Stimulated activated CD8-positive, alpha-beta memory T cell treated with anti-CD3 and anti-CD28 coated beads, Interleukin-12 subunit alpha, Interleukin-12 subunit beta, amount 100 ng/mL, for 4 hours (primary cell): ENCODE measurements at regions not wholly inside any gene's neighbourhood (a gene's known extent, or its start where the extent isn't known, plus 50 kb on each side); places are given as distances from the start of the nearest gene placed in this dataset.
"Not testable (repeated sequence)": the region's sequence is repeated elsewhere in the genome, so short reads cannot be mapped to it uniquely, and the experiment has no call there.

ENCODE experiments used
- DNase-seq: peaks from one replicate; pipeline ENCODE4 v3.0.0-alpha.2; 2020; ENCODE audit warnings: low read depth

DNA sequence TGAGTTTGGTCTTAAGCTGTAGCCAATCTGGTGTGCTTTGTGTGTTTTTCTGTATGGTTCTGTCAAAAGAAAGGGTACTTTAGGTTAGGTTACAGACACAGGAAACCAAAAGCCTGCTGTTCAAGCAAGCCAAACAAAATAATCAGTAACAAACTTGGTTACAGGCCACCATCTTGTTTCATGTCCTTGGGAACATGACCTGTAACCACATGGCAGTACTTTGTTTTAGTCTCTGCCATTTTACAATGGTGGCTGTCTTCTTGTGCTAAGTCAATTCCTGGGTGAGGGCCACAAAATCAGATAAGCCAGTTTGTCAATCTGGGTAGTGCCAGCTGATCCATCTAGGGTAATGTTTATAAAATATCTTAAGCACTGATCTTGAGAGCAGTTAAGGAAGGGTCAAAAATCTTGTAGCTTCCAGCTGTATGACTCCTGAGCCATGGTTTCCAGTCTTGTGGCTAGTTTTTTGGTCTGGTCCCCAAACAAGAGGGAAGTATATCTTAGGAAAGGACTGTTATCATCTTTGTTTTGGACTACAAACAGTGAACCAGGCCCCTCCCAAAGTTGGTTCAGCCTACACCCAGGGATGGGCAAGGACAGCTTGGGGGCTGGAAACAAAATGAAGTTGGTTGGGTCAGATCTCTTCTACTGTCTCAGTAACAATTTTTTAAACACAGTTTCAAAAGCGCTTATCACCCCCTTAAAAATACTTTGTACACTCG, 90.0 kb downstream of the IGLL5 start:
- DNase-seq, result no peak

DNA sequence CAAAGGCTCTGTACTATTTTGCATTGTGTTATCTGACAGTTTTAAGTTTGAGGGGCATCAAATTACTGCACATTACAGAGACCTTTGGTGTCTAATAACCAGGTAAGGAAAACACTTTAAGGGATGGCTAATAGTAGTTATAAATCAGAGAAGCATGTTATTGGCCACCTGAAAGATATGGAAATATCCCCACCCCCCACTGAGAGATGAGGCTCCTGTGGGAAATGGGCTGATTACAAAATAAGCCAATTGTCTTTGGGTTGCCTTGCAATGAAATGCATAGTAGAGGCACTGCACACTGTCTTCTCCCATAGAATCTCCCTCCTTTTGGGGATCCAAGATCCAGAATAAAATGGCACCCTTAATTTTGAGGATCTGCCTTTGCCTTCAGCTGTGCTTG, 91.0 kb downstream of the IGLL5 start:
- DNase-seq, result no peak

DNA sequence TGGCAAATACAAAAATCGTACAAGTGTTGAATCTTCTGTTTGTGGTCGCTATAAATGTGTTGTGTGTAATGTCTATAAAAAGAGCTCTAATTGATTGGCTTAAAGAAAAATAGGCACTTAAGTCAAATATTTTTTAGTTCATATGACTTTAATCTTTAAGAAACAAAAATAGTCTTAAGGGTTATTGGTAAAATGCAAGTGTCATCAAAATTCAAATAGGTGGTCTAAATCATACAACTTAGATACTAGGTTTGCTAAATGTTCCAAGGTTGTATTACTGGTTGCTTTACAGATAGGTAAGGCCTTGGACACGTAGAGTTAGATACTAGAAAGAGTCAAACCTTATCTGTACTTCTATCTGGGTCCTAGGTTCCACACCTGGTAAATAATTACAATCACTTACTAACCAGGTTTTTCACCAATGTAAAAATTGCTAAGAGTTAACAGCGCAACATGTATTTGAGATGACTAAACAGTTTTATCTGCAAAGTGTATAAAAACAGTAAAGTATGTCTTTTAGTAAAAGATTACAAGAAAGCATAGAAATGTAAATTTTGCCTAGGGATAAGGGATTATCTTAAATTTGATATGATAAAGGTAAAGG, 91.1 kb upstream of the GNAZ start:
- no peak for DNase-seq

DNA sequence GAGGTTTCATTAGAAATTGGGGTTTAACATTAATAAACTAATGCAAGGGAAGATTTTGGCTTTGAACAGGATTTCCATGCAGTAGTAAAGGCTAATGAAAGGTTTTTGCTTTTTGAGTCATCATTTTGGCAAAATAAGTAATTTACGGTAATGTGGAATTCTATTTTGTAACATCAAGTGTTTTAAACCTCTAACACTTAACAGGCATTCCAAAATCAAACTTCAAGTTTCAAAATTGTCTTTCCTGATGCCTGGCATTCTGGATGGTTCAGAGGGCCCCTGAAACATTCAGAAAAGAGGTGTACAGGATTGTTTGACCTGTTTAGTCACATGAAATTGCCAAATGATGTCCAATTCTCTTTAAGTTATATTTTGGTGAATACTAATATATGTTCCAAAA, 90.4 kb upstream of the GNAZ start:
- no peak for DNase-seq

DNA sequence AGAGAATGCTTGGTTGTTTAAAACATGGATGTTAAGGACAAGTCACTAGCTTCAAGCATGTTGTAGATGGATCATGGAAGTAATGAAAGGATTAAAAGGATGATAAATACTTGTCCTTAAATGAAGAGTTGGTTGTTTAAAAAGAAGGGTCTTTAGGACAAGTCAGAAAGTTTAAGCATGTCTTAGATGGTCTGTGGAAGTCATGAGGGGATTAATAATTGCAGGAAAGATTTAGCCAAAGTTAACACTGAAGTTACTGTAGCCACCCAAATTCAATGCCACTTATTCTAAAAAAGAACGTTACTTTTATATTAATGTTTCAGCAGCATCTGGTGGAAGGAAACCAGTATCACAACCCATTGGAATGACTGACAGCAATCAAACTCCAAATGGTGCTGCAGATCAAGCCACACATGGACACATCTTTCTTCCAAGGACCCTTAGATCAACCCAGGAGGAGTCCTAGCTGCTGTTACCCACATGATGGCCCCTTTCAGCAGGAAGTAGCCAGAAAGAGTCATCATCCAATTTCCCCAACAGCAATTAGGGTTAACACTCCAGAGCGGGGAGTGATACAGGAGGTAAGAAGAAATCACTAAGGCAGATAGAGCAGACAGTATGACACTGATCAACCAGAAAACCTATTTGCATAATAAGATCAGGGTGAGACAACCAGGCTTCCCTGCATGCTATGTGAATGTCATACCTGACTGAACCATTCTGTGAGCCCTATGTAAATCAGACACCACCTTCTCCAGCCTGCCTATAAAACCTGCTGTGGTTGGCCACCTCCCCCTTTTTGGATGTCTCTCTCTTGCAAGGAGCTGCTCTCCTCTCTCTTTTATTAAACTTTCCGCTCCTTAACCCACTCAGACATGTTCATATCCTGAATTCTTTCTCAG, 88.4 kb upstream of the GNAZ start:
- no peak for DNase-seq

DNA sequence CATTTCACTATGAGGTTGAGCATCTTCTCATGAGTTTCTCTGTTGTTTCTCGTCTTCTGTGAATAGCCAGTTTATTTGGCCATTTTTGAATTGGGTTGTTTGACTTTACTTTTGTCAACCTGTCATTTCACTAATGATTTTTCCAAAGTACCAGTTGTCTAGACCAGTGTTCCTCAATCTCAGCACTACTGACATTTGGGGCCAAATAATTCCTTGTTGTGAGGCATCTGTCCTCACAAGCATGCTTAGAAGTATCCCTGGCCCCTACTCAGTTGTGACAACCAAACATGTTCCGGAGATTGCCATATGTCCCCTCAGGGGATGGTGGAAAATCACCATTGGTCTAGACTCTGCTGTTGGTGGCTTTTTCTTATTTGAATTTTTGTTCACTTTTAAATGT, 87.7 kb upstream of the GNAZ start:
- DNase-seq, result no peak

DNA sequence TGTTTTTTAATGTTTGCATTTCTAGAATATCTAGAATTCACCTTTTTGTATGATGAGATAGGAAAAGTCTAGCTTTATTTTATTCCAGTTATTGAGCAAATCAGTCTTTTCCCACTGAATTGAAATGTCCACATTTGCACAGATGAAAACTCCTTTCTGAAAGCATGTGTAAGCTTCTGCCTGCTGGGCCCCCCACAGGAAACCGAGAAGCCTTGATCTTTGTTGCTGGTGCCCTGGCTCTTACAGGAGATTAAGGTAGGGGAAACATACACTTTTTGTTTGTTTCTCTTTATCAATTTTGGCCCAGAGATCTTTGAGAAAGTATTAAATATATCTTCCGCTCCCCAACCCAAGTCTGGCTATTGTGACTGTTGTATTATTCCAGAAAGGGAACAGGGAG, 87.2 kb upstream of the GNAZ start:
- DNase-seq, result no peak

DNA sequence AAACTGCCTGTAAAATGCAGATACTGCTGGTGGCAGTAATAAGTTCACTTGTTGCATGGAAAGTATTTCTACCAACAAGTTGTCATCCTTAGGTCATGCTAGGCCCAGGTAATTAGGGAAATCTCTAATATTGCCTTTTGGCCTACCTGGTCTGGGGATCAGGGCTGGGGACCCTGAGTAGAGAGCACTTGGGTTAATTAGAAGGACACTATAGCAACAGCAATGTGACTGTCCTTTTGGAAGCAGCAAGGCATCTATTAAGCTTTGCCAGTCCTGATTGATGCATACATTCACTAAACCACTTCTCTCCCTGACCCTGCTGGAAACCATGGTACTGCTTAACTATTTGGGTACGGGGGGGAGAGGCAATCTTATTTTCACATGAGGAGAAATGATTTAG, 86.5 kb upstream of the GNAZ start:
- DNase-seq, result no peak

DNA sequence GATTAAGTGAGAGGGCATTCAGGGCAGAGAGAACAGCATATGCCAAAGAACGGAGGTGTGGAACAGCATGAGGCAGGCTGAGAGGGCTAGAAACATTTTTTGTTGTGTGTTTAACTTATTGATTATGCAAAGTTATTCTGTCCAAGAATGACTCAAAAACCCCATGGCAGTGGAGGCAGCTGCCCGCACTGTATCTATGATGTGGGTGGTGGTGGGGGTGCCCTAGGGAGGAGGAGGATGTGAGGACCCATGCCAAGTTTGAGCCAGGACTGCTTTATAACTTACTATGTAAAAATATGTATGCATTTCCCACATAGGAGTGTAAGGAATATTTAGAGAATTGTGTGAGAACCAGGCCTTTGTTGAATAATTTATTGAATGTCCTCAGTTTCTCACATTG, 85.4 kb upstream of the GNAZ start:
- no peak for DNase-seq

DNA sequence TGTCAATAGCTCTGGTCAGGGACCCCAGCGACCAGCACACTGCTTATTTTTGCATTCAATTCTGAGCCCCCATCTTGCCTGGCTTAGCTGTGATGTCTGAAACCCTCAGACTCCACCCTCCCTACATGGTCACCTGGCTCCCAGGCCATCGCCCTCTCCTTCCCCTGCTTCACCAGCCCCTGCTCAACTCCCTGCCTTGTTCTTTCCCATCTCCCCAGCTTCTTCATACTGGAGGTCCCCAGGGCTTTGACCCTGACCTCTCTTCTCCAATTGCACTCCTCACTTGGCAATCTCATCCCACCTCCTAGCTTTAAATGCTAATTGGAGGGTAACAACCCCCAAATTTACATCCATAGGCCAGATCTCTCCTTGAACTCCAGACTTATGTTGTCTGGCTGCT, 84.3 kb upstream of the GNAZ start:
- no peak for DNase-seq

DNA sequence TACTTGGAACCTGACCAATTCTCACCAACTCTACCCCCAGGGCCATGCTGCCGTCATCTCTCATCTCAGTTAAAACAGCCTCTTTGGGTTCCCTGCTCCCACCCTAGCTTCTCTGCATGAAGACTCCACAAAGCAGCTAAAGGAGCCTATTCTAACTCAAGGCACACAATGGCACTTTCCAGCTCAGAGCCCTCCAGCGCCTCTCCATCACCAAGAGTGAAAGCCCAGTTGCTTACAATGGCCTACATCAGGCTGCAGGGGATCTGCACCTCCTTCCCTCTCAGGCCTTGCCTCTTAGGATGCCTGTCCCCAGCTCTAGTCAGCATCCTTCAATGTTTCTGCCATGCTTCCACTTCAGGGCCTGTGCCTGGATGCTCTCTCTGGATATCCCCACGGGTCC, 83.7 kb upstream of the GNAZ start:
- no peak for DNase-seq

DNA sequence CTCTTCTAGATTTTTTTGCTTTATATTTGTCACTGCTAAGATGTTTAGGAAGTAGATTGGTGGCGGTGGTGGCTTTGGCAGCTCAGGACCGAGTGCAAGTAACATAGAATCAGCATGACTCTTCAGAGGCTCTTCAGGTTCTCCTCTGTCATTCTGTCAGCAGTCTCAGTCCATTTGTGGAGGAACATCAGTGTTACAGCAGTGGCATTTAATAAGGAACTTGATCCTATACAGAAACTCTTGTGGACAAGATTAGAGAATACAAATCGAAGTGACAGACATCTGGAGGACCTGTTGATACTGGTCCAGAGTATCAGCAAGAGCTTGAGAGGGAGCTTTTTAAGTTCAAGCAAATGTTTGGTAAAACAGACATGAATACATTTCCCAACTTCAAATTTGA, 82.2 kb upstream of the GNAZ start:
- no peak for DNase-seq

DNA sequence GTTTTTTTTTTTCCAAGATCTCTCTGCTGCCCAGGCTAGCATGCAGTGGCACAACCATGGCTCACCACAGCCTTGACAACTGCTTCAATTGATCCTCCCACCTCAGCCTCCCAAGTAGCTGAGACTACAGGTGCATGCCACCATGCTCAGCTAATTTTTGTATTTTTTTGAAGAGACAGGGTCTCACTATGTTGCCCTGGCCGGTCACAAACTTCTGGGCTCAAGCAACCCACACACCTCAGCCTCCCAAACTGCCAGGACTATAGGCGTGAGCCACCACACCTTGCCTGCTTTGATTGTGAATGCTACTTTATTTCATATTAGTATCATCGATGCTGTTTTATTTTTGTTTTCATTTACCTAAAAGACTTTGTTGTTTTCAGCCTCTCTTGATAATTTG, 81.5 kb upstream of the GNAZ start:
- no peak for DNase-seq

DNA sequence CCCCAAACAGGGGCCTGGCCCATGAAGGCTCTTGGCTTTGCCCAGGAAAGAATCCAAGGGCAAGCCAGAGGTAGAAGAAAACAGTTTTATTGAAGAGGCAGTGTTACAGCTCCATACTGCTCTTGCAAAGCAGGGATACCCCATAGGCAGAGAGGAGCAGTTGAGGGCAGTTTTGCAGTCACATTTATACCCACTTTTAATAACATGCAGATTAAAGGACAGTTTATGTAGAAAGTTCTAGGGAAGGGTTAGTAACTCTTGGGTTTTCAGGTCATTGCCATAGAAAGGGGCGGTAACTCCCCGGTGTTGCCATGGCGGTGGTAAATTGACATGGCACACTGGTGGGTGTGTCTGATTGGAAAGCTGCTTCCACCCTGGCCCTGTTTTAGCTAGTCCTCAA, 80.5 kb upstream of the GNAZ start:
- no peak for DNase-seq

DNA sequence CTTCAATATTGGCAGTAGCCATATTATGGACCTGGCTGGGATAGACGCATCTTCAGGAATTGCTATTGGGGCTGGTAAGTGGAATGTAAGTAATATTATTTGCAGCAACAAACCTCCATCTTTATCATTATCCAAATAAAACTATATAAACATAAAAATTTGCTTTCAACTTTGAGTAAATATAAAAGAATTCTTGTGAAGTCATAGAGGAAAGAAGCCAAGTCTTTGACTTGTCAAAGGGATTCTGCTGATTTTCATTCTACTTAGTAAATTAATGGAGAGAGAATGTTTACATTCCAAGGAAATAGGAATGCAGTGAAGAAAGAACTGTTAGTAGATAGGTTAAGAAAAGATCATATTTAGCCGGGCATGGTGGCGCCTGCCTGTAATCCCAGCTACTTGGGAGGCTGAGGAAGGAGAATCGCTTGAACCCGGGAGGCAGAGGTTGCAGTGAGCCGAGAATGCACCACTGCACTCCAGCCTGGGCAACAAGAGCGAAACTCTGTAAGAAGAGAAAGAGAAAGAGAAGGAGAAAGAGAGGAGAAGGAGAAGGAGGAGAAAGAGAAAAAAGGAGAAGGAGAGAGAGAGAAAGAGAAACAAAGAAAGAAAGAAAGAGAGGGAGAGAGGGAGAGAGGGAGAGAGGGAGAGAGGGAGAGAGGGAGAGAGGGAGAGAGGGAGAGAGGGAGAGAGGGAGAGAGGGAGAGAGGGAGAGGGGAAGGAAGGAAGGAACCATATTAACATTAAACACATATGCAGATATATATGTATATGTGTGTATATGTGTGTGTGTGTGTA, 79.4 kb upstream of the GNAZ start:
- not testable (repeated sequence) for DNase-seq

DNA sequence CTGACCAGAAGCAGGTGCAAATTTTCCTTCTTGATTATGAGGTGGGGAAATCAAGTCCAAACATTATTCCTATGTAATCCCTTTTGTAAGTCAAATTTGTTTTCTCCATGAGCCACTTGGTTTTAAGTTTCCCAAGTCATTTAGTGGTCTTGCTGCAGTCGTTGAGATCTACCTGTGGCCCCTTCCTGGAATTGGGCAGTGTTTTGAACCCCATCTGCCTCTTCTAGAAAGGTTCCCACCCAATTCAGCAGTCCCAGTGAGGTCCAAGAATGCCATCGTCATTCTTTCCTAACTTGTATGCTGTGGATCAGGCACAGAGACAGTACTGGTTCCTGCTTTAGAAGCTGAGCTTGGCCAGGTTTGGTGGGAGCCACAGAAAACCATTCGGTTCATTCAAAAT, 77.8 kb upstream of the GNAZ start:
- DNase-seq, result no peak

DNA sequence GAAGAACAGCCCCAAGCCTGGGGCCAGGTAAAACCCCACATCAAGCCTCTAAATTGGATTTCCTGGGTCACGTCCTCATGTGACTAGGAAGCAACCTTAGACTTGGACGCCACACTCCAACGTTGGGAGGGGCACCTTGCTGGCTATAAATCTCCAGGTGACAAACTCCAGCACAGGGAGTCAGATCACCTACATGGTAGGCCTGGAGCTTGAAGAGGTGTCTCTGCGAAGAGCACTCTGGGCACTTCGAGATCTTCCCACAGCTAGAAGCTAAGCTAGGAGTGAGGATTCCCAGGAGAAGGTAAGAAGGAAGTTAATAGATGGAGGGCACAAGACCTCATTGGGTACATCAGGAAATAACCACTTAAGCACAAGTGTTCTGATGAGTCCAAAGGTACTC, 77.1 kb upstream of the GNAZ start:
- no peak for DNase-seq

DNA sequence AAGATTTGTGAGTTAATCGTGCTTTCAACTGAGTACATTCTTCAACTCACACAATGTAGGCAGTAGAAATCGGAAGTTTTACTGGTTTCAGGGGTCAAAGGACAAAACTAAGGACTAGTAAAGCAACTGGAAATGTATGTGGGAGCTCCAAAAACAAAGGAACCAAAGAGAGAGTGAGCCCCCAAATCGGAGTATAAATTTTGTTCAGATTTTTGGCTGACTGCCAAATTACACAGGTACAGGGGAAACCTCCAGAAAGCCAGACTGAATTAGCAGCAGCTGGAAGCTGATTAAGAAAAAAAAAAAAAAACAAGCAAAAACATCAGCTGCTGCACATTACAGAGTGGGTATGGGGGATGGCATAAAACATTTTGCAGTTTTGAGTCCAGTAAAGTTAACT, 75.2 kb upstream of the GNAZ start:
- DNase-seq, result no peak

DNA sequence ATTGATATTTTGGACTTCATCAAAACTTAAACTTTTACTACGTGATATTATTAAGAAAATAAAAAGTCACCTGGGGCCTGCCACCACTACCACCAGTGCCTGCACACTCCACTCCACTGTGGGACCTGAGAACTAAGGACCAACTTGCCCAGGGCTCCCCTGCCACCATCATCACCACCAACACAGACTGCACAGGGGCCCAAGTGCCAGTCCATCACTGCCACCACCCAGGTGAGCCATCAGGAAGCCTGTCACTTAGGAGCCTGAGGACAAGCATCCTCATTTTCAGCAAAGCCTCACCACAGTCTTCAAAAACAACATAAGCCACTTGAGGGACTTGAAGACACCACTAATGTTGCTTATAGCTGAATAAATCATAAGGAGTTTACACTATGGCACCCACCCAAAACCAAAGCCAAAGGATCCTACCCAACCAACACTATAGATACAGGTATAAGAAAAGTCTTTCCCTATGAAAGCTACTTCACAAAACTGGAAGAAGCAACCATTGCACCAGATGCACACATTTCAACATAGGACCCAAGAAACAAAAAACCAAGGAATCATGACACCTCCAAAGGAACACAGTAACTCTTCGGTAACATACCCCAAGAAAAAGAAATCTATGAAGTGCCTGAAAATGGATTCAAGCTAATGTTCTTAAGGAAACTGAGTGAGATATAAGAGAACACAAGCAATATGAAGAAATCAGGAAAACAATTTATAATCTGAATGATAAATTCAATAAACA, 73.6 kb upstream of the GNAZ start:
- no peak for DNase-seq

DNA sequence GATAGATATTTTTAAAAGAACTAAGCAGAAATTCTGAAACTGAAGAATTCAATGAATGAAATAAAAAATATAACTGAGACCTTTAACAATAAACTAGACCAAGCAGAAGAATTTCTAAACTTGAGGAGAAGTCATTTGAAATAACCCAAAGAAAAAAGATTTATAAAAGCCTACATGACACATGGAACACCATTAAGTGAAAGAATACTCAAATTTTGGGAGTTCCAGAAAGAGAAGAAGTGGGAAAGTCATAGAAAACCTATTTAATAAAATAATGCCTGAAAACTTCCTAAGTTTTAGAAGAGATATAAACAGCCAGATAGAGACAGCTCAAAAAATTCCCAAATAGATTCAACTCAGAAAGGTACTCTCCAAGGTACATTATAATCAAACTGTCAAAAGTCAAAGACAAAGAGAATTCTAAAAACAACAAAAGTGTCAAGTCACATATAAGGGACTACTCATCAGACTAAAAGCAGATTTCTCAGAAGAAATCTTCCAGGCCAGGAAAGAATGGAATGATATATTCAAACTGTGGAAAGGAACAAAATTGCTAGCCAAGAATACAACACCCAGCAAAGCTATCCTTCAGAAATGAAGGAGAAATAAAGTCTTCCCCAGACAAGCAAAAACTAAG, 72.9 kb upstream of the GNAZ start:
- no peak for DNase-seq

DNA sequence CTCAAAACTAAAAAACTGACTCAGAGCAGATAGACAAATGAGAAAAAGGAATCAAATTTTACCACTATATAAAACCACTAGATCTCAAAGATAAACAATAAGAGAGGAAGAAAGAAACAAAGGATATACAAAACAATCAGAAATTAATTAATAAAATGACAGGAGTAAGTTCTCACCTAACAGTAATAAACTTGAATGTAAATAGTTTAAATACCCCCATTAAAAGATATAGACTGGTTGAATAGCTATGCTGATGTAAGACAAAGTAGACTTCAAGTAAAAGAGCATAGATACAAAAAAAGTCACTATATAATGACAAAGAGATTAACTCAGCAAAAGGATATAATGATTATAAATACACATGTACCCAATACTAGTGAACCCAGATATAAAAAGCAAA, 72.3 kb upstream of the GNAZ start:
- no peak for DNase-seq
